ENCODE measurements at regions not wholly inside any gene's neighbourhood (a gene's known extent, or its start where the extent isn't known, plus 50 kb on each side); places are given as distances from the start of the nearest gene placed in this dataset.

DNA sequence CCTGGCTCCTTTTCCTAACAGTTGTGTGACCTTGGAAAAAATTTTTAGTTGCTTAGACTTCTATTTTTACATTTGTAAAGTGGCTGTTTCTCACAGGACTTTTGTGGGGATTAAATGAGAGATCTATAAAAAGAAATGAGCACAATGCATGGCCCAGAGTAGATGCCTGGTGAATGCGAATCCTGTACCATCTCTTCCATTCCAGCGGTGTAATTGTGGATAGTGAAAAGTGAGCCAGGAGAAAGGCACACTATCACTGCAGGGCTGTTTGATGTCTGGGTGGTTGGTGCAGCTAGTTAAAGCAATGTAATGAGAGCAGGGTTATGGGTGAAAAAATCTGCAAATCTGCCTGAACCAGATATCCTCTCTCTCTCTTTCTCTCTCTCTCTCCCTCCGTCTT lies 347.5 kb upstream of the CITED2 start:
- DNase-seq (no peak), ATAC-seq (no peak)
- Histone ChIP-seq H3K4me3 (no peak overlapping the region), H3K27me3 (ENCODE audit: low read depth) (no peaks in the 10 kb centered on the region), H3K36me3 (no peaks in the 10 kb centered on the region), H3K9me3 (no peaks in the 10 kb centered on the region), H3K4me1 (no peaks in the 10 kb centered on the region), H3K27ac (no peak overlapping the region)
- TF ChIP-seq, protein P1, sequence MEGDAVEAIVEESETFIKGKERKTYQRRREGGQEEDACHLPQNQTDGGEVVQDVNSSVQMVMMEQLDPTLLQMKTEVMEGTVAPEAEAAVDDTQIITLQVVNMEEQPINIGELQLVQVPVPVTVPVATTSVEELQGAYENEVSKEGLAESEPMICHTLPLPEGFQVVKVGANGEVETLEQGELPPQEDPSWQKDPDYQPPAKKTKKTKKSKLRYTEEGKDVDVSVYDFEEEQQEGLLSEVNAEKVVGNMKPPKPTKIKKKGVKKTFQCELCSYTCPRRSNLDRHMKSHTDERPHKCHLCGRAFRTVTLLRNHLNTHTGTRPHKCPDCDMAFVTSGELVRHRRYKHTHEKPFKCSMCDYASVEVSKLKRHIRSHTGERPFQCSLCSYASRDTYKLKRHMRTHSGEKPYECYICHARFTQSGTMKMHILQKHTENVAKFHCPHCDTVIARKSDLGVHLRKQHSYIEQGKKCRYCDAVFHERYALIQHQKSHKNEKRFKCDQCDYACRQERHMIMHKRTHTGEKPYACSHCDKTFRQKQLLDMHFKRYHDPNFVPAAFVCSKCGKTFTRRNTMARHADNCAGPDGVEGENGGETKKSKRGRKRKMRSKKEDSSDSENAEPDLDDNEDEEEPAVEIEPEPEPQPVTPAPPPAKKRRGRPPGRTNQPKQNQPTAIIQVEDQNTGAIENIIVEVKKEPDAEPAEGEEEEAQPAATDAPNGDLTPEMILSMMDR (IDR thresholded peaks at IDR 0.05) = no peak
- intact Hi-C loops (cut with DNase I) = no loop called here

DNA sequence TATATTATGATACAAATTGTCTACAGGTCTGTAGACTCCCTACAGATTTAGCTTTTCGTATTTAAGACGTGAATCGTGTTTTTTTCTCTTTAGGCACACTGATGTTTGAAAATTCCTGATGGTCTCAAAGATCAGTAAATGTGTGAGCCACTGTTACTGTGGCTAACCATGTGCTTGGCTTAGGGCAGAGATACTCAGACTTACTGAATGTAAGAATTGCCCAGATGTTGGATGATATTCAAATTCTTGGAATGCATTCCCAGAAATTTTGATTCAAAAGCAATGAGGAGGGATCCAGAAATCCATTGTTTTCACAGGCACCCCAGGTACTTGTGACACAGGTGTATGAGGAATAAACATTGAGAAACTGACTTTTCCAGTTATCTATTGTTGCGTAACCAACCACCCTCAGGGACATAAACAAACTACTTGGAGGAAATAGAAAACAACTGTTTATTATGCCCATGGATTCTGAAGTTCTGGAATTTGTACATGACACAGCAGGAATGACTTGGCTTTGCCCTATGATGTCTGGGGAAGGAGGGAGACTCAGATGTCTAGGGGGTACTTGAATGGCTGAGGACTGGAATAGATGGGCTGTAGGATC lies 339.6 kb upstream of the CITED2 start:
- no peak overlapping the region for H3K27ac ChIP-seq
- DNase-seq (no peak), ATAC-seq (no peak)
- H3K9me3 ChIP-seq = no peaks in the 10 kb centered on the region
- no peaks in the 10 kb centered on the region for H3K27me3 ChIP-seq (ENCODE audit: low read depth)
- no peaks in the 10 kb centered on the region for H3K36me3 ChIP-seq
- no peak overlapping the region for H3K4me3 ChIP-seq
- TF ChIP-seq, protein P1 (IDR thresholded peaks at IDR 0.05) = no peak
- peaks cover 6% of the 10 kb centered on the region for H3K4me1 ChIP-seq
- intact Hi-C loops (cut with DNase I) = no loop called here

DNA sequence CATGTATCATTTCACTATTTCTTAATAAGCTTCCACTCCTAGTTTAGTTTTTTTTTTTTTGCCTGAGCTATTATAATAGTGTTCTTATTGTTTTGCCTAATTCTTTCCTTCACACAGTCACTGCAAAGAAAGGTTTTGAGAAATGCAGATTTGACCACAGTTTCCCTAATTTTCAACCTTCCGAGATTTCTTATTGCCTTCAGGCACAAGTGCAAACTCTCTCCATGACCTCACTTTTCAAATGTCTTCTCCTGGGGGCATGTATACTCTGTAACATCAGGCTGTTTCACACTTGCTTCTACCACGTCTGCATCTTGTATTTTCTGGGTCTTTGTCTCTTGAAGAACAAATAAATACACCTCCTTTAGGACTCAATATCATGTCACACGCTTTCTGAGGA lies 339.0 kb upstream of the CITED2 start:
- Histone ChIP-seq H3K36me3 (no peaks in the 10 kb centered on the region), H3K27me3 (ENCODE audit: low read depth) (no peaks in the 10 kb centered on the region), H3K4me3 (no peak overlapping the region), H3K4me1 (peaks cover 12% of the 10 kb centered on the region), H3K27ac (no peak overlapping the region), H3K9me3 (no peaks in the 10 kb centered on the region)
- intact Hi-C loops (cut with DNase I) = no loop called here
- DNase-seq = no peak
- TF ChIP-seq, protein P1 (IDR thresholded peaks at IDR 0.05) = no peak
- ATAC-seq = no peak

DNA sequence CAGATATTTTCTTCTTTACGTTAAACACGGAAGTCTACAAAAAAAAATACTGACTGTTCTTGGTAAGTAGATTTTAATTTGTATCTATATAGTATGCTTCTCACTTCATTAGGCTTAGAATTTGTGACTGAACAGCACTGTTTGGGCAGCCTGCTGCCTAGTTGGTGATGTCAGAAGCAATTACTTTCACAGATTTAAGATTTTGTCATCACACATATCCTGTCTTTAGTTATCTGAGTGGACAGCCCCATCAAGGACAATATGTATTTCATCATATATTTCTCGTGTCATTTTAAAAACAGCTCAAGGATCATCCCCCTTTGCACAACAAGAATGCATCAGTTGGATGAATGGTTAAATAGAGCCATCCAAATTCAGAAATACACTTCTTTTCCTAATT lies 338.4 kb upstream of the CITED2 start:
- no peaks in the 10 kb centered on the region for H3K36me3 ChIP-seq
- no peak overlapping the region for H3K27ac ChIP-seq
- no peaks in the 10 kb centered on the region for H3K27me3 ChIP-seq (ENCODE audit: low read depth)
- TF ChIP-seq, protein P1 (IDR thresholded peaks at IDR 0.05) = no peak
- H3K4me1 ChIP-seq = peaks cover 18% of the 10 kb centered on the region
- intact Hi-C loops (cut with DNase I) = no loop called here
- ATAC-seq = no peak
- no peak for DNase-seq
- H3K9me3 ChIP-seq = no peaks in the 10 kb centered on the region
- no peak overlapping the region for H3K4me3 ChIP-seq

DNA sequence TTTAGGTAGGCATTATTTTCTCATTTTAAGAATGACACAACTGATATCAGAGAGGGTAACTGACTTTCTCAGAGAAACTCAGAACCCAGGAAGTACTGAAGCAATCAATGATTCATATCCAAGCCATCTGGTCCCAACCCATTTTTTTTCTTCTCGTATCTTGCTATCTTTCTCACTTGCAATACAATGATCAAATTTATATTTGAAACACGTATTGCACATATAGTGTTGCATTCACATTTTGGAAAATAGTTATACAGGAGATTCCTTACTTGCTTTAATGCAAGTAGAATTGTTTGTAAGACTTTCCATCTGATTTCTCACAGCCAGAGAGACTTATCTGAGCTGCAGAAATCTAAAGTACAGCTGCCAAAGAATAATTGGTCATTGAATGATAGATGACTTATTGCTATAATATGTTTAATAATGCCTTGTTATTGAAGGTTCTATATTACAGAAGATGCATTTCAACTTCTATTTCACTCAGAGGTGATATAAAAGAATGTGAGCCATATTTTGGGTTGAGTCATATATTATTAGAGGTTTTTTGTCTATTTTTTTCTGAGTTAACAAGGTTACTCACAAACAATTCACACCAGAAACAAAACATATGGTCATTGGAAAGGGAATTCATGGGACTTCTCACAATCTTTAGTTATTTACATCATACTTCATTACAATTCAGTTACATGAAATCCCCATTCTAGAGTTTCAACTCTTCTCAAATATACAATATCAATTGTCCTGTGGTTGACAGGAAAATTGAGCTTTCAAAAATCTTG lies 337.5 kb upstream of the CITED2 start:
- intact Hi-C loops (cut with DNase I) = no loop called here
- H3K27me3 ChIP-seq (ENCODE audit: low read depth) = no peaks in the 10 kb centered on the region
- no peak for DNase-seq
- ATAC-seq = no peak
- no peak overlapping the region for H3K4me3 ChIP-seq
- no peak overlapping the region for H3K27ac ChIP-seq
- H3K4me1 ChIP-seq = peaks cover 20% of the 10 kb centered on the region
- no peaks in the 10 kb centered on the region for H3K36me3 ChIP-seq
- no peaks in the 10 kb centered on the region for H3K9me3 ChIP-seq
- TF ChIP-seq, protein P1 (IDR thresholded peaks at IDR 0.05) = no peak

Data from lower lobe of right lung (tissue), 2 donors.